GM23338 (cell line): ENCODE measurements at regions not wholly inside any gene's neighbourhood (a gene's known extent, or its start where the extent isn't known, plus 50 kb on each side); places are given as distances from the start of the nearest gene placed in this dataset.

Source experiments
- ATAC-seq: fragments of 200-7000 bp; cut with Tn5 transposase; 3 replicates; pipeline ENCODE4 v1.9.1; 2020
- DNase-seq: peaks from one replicate; pipeline ENCODE4 v3.0.0-alpha.2; 2015; ENCODE audit warnings: low spot score
- H2AFZ ChIP-seq: fragments of 200-600 bp; sonication (generic); 2 replicates; pipeline ENCODE4 v1.8.0; 2016; ENCODE audit warnings: antibody characterized with exemption, mild to moderate bottlenecking, moderate library complexity
- H3F3A ChIP-seq: fragments of 200-600 bp; sonication (generic); replicated peaks from 2 replicates; pipeline ENCODE4 v1.8.0; 2017; ENCODE audit warnings: antibody characterized with exemption, mixed run types, low read depth
- H3K27ac ChIP-seq: fragments of 200-600 bp; sonication (generic); 2 replicates; pipeline ENCODE4 v1.6.1; 2016; ENCODE audit warnings: low read depth
- H3K27me3 ChIP-seq: fragments of 200-600 bp; sonication (generic); 2 replicates; pipeline ENCODE4 v1.8.0; 2016; ENCODE audit warnings: mild to moderate bottlenecking, mixed run types, moderate library complexity; ENCODE audit not compliant: insufficient read depth
- H3K36me3 ChIP-seq: fragments of 200-600 bp; sonication (generic); 2 replicates; pipeline ENCODE4 v1.8.0; 2016; ENCODE audit warnings: mild to moderate bottlenecking; ENCODE audit not compliant: insufficient read depth
- H3K4me1 ChIP-seq: fragments of 200-600 bp; sonication (generic); 2 replicates; pipeline ENCODE4 v1.8.0; 2016; ENCODE audit warnings: mild to moderate bottlenecking, moderate library complexity; ENCODE audit not compliant: insufficient read depth
- H3K4me2 ChIP-seq: fragments of 200-600 bp; sonication (generic); 2 replicates; pipeline ENCODE4 v1.7.1; 2017; ENCODE audit warnings: mixed run types
- H3K4me3 ChIP-seq: fragments of 200-600 bp; sonication (generic); 2 replicates; pipeline ENCODE4 v1.6.1; 2016; ENCODE audit warnings: mixed run types
- H3K79me2 ChIP-seq: fragments of 200-600 bp; sonication (generic); replicated peaks from 2 replicates; pipeline ENCODE4 v1.8.0; 2017; ENCODE audit warnings: mild to moderate bottlenecking; ENCODE audit not compliant: insufficient read depth
- H3K9me2 ChIP-seq: fragments of 200-600 bp; sonication (generic); 2 replicates; pipeline ENCODE4 v1.8.0; 2017; ENCODE audit not compliant: insufficient read depth
- H4K20me1 ChIP-seq: fragments of 200-600 bp; sonication (generic); replicated peaks from 2 replicates; pipeline ENCODE4 v1.8.0; 2017; ENCODE audit warnings: mild to moderate bottlenecking; ENCODE audit not compliant: insufficient read depth
- H3K27ac Mint-ChIP-seq: 2 replicates; pipeline ENCODE4 v1.8.0; 2020; ENCODE audit warnings: inconsistent platforms, mild to moderate bottlenecking, moderate library complexity, mixed read lengths
- H3K27me3 Mint-ChIP-seq: 3 replicates; pipeline ENCODE4 v1.8.0; 2022; ENCODE audit warnings: low read depth, mild to moderate bottlenecking, moderate library complexity, mixed read lengths, inconsistent platforms; ENCODE audit not compliant: insufficient read depth, poor library complexity
- H3K36me3 Mint-ChIP-seq: 3 replicates; pipeline ENCODE4 v1.8.0; 2021; ENCODE audit warnings: low read depth, mild to moderate bottlenecking, inconsistent platforms, moderate library complexity, mixed read lengths
- H3K4me1 Mint-ChIP-seq: 3 replicates; pipeline ENCODE4 v1.8.0; 2020; ENCODE audit warnings: mild to moderate bottlenecking, inconsistent platforms, mixed read lengths
- H3K4me3 Mint-ChIP-seq: 3 replicates; pipeline ENCODE4 v1.8.0; 2021; ENCODE audit warnings: moderate library complexity, mild to moderate bottlenecking, inconsistent platforms, mixed read lengths
- H3K9me3 Mint-ChIP-seq: 3 replicates; pipeline ENCODE4 v1.8.0; 2020; ENCODE audit warnings: moderate library complexity, mild to moderate bottlenecking, inconsistent platforms, mixed read lengths
- CREB1 ChIP-seq: fragments of 250-450 bp; sonication (Bioruptor Pico); IDR thresholded peaks from 2 replicates; pipeline ENCODE4 v1.5.0; 2020; ENCODE audit warnings: low read depth, mild to moderate bottlenecking, moderate library complexity
- CTCF ChIP-seq, 2 experiments: fragments of 200-600 bp in 1 of 2; sonication (generic) in 1 of 2; conservative IDR thresholded peaks; 2 replicates each; pipeline versions ENCODE4 v1.5.1 to v1.6.1; 2016 to 2017; ENCODE audit warnings: antibody characterized with exemption in 2 of 2, low read depth in 2 of 2, mild to moderate bottlenecking in 2 of 2, moderate library complexity in 1 of 2
- ETS1 ChIP-seq: IDR thresholded peaks from 2 replicates; pipeline ENCODE4 v1.6.1; 2016; ENCODE audit warnings: antibody characterized with exemption
- EZH2 ChIP-seq: fragments of 200-600 bp; sonication (generic); IDR thresholded peaks from one replicate; pipeline ENCODE4 v1.8.0; 2017; ENCODE audit warnings: antibody characterized with exemption, mild to moderate bottlenecking, low read depth; ENCODE audit not compliant: unreplicated experiment
- EZH2phosphoT487 ChIP-seq: fragments of 200-600 bp; sonication (generic); IDR thresholded peaks from one replicate; pipeline ENCODE4 v1.8.1; 2018; ENCODE audit warnings: antibody characterized with exemption; ENCODE audit not compliant: unreplicated experiment
- JUNB ChIP-seq: IDR thresholded peaks from one replicate; pipeline ENCODE4 v1.6.1; 2016; ENCODE audit warnings: antibody characterized with exemption; ENCODE audit not compliant: unreplicated experiment
- NANOG ChIP-seq: IDR thresholded peaks from 2 replicates; pipeline ENCODE4 v1.6.1; 2016; ENCODE audit warnings: antibody characterized with exemption, borderline replicate concordance
- POLR2AphosphoS5 ChIP-seq: IDR thresholded peaks from 2 replicates; pipeline ENCODE4 v1.6.1; 2016; ENCODE audit warnings: antibody characterized with exemption, low read depth
- REST ChIP-seq: IDR thresholded peaks from one replicate; pipeline ENCODE4 v1.6.1; 2018; ENCODE audit warnings: antibody characterized with exemption; ENCODE audit not compliant: unreplicated experiment
- STAT1 ChIP-seq: IDR thresholded peaks from one replicate; pipeline ENCODE4 v1.6.1; 2016; ENCODE audit warnings: antibody characterized with exemption; ENCODE audit not compliant: unreplicated experiment
- ZNF114 ChIP-seq: fragments of 250-450 bp; sonication (Bioruptor Pico); IDR thresholded peaks from 2 replicates; pipeline ENCODE4 v1.5.0; 2020; ENCODE audit warnings: mild to moderate bottlenecking, moderate library complexity
- ZNF331 ChIP-seq: fragments of 250-450 bp; sonication (Bioruptor Pico); IDR thresholded peaks from 2 replicates; pipeline ENCODE4 v1.5.0; 2020; ENCODE audit warnings: low read depth, mild to moderate bottlenecking, moderate library complexity
- ZNF462 ChIP-seq: fragments of 250-450 bp; sonication (Bioruptor Pico); IDR thresholded peaks from 2 replicates; pipeline ENCODE4 v1.5.0; 2020; ENCODE audit warnings: mild to moderate bottlenecking, moderate library complexity

- Histone ChIP-seq H3F3A (no peaks in the 10 kb centered on the region), H3K79me2 (no peaks in the 10 kb centered on the region), H3K27ac (no peak overlapping the region), H3K4me1 (peaks cover 5% of the 10 kb centered on the region; the same call in 1 of the 2 replicates), H3K4me2 (no peak overlapping the region), H3K36me3 (no peaks in the 10 kb centered on the region; the same call in 1 of the 2 replicates), H3K27me3 (no peaks in the 10 kb centered on the region), H2AFZ (no peak overlapping the region), H3K9me2 (no peaks in the 10 kb centered on the region), H4K20me1 (no peaks in the 10 kb centered on the region), H3K4me3 (no peak overlapping the region)
- ATAC-seq: no peak
- no peak overlapping the region for H3K4me3 Mint-ChIP-seq
- peaks cover 6% of the 10 kb centered on the region for H3K4me1 Mint-ChIP-seq
- no peaks in the 10 kb centered on the region for H3K27me3 Mint-ChIP-seq
- peaks cover 3% of the 10 kb centered on the region; the same call in 1 of the 3 replicates for H3K9me3 Mint-ChIP-seq
- H3K27ac Mint-ChIP-seq: no peak overlapping the region
- DNase-seq: no peak
- no peaks in the 10 kb centered on the region for H3K36me3 Mint-ChIP-seq
- TF ChIP-seq ZNF331 (CRISPR knock-in tag) (no peak), ZNF114 (no peak), ETS1 (no peak), STAT1 (no peak), REST (no peak), JUNB (no peak), EZH2phosphoT487 (no peak), EZH2 (no peak), NANOG (no peak), ZNF462 (CRISPR knock-in tag) (no peak), CTCF (conservative IDR thresholded peaks at IDR 0.05; ENCODE audit: low read depth in 2 of 2) (no peak), CREB1 (CRISPR knock-in tag) (no peak), POLR2AphosphoS5 (no peak)
These were observed 52.6 kb upstream of the RNGTT start for GRCh38 chr6:89015971-89016370.
